ENCODE measurements at regions not wholly inside any gene's neighbourhood (a gene's known extent, or its start where the extent isn't known, plus 50 kb on each side); places are given as distances from the start of the nearest gene placed in this dataset.

- TF ChIP-seq POLR2A (IDR thresholded peaks at IDR 0.05) (no peak), CTCF (IDR thresholded peaks at IDR 0.05) (no peak)
These were observed 130.6 kb upstream of the DNAJC10 start for GRCh38 chr2:182585430-182585829.
